HG03571 (cell line): ENCODE measurements at regions not wholly inside any gene's neighbourhood (a gene's known extent, or its start where the extent isn't known, plus 50 kb on each side); places are given as distances from the start of the nearest gene placed in this dataset.

Source experiments
- ATAC-seq: cut with Tn5 transposase; IDR thresholded peaks from one replicate; pipeline ENCODE4 v1.9.1; 2021; ENCODE audit not compliant: unreplicated experiment

DNA sequence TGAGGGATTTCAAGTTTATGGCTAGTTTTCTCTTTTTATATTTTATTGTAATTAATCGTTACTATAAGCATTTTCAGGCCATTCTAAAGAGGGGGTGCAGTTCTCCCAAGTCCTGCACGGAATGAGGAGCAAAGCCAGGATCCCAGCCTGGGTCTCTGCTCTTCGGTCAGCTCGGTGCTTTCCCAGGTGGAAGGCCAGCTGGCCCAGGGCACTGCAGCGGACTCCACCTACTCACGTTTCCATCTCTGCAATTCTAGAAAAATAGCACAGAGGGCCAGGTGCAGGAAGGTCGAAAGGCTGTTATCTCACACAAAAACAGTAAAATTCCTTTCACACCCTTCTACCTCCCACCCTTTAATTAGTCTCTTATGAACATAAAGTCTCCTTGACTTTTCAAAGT, 59.5 kb upstream of the HES1 start:
- no peak for ATAC-seq

GRCh38 chr3:194077602-194078001, 58.3 kb upstream of the HES1 start:
- ATAC-seq, result no peak

GRCh38 chr3:194078045-194078821, 57.7 kb upstream of the HES1 start:
- ATAC-seq, result no peak

DNA sequence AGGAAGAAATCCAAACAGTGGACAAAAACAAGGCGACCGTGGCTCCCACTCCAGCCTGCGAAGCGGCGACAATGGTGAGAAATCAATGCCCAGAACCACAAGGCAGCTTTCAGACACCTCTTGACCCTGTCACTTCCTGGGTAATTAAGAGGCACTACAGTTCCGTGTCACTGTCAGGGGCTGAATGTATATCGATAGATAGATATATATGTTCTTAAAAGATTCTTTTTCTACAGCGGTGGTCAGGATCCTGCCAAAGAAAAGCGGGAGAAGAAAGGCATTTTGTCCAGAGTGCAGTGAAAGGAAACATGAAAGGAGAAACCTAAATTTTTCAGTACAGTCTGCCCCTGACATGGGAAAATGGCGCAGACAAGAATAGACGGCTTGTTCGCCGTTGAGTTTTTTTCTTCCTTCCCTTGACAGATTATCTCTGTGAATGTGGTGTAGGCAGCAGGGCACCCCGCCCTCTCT, 56.2 kb upstream of the HES1 start:
- ATAC-seq, result no peak

GRCh38 chr3:194080436-194080835, 55.5 kb upstream of the HES1 start:
- ATAC-seq, result no peak

DNA sequence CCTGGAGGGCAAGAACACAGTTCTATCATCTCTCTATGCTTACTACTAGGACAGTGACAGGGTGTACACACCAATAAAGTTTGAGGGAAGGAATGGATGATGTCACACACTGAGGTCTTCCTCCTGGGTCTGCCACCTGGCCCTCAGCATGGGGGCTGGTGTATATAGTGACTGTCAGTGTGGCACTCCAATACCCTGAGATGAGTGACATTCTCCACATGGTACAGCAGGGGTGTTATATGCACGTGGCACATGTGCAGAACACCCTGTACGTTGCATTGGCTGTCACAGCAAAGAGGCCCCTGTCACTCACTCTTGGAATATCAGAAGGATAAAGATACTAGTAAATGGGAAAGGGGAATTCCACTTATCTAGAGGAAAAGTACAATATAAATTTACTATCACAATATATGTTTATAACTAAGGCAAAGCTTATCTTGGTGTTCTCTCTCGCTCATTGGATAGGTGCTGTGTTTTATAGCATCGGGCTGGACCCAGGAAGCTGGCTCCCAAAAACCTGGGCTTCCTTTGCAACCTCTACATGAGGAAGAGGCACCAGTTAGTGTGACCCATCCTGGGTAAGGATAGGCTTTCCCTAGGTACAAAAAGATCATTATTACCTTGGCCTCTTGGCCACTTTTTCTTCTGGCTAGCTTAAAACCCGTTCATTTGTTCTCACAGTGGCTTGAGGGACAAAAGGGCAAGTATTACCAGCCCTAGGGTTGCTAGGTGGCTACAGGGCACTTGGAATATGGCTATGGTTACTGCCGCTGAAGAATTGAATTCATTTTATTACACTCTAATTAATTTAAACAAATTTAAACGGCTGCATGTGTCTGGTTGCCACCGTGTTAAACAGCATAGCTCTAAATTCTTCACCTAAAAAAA, 54.8 kb upstream of the HES1 start:
- no peak for ATAC-seq

GRCh38 chr3:194081826-194082225, 54.1 kb upstream of the HES1 start:
- no peak for ATAC-seq

GRCh38 chr3:194082743-194083636, 53.0 kb upstream of the HES1 start:
- ATAC-seq, result no peak

DNA sequence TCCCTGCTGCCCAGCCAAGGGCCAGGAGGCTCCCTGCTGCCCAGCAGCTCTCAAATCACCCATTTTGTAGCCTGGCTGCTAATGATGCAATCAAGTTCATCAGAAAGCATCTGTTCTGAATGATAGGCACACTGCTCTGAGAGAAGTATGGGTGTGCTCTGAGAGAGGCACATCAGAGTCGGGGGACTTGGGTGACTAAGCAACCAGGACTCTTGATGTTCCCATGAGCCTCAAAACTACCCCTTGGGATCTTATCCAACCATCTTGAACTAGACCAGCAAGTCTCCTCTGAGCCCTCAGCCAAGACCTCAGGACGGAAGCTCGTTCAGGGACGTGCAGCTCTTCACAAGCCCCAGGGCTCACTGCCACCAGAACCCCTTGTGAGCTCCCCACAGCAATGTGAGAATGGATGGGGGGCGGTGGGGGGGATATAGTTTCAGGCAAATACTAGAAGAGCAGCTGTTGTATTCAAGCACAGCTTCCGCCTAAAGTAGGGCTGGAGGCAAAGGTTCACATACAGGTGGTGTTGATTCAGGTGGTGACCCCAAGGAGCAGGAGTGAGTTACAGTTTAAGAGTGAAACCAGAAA, 52.2 kb upstream of the HES1 start:
- ATAC-seq, result peak; percentile 26

GRCh38 chr3:194084284-194084683, 51.7 kb upstream of the HES1 start:
- ATAC-seq, result peak; percentile 96
